HCT116 (cell line): ENCODE measurements at regions not wholly inside any gene's neighbourhood (a gene's known extent, or its start where the extent isn't known, plus 50 kb on each side); places are given as distances from the start of the nearest gene placed in this dataset.

Source experiments
- ATAC-seq: fragments of 200-7000 bp; cut with Tn5 transposase; 2 replicates; pipeline ENCODE4 v1.9.1; 2020; ENCODE audit warnings: mild to moderate bottlenecking, moderate library complexity
- BruUV-seq: library from RNA; stranded (reverse); fragments of 400-500 nt; replicated peaks from 2 replicates; lab custom pipeline; 2021; lab: Mats Ljungman, UMichigan
- CTCF ChIA-PET: fragments of 300-600 bp; sonication (Branson Sonifier 250); formaldehyde crosslinking; loops from one replicate; lab custom pipeline; 2021; ENCODE audit warnings: antibody characterized with exemption; lab: Charles Lee
- POLR2A ChIA-PET: fragments of 300-600, 350-600 bp; sonication (Branson Sonifier 250); formaldehyde crosslinking; loops from one replicate; lab custom pipeline; 2021; ENCODE audit warnings: antibody characterized with exemption; lab: Charles Lee
- RAD21 ChIA-PET, 2 experiments: fragments of 300-600 bp; sonication (Branson Sonifier 250); formaldehyde crosslinking; loops; one replicate each; lab custom pipeline; 2023; ENCODE audit warnings: low total read pairs in 2 of 2; ENCODE audit not compliant: uncharacterized antibody in 2 of 2, unreplicated experiment in 2 of 2, low non-redundant PET in 1 of 2; lab: Charles Lee
- DNase-seq: peaks from one replicate; pipeline ENCODE4 v3.0.0-alpha.2; 2010; ENCODE audit warnings: low read depth, low spot score
- H2AFZ ChIP-seq: fragments of 200-600 bp; shearing (Covaris generic), sonication (generic); 2 replicates; pipeline ENCODE4 v1.6.1; 2017; ENCODE audit warnings: low read depth, mixed run types, mixed read lengths, antibody characterized with exemption, low read length; ENCODE audit not compliant: poor library complexity, severe bottlenecking
- H3K27ac ChIP-seq: 2 replicates; pipeline ENCODE4 v1.5.1; 2012; ENCODE audit warnings: low read depth, low read length
- H3K27me3 ChIP-seq: fragments of 200-600 bp; sonication (generic); 2 replicates; pipeline ENCODE4 v1.6.1; 2016; ENCODE audit warnings: mixed run types, low read length, mixed read lengths; ENCODE audit not compliant: insufficient read depth
- H3K36me3 ChIP-seq, 2 experiments: fragments of 200-500 bp in 1 of 2; fragments of 200-600 bp in 1 of 2; sonication (Bioruptor generic) in 1 of 2; sonication (generic) in 1 of 2; 2 replicates each; pipeline versions ENCODE4 v1.5.1 to v1.6.1; 2014 to 2016; ENCODE audit warnings: low read length in 2 of 2, inconsistent platforms in 1 of 2, mixed read lengths in 1 of 2, mixed run types in 1 of 2; ENCODE audit not compliant: insufficient read depth in 2 of 2, control insufficient read depth in 1 of 2
- H3K4me1 ChIP-seq, 2 experiments: fragments of 200-600 bp in 1 of 2; sonication (generic) in 1 of 2; 2 replicates each; pipeline versions ENCODE4 v1.5.1 to v1.6.1; 2012 to 2017; ENCODE audit warnings: low read length in 2 of 2, inconsistent platforms in 1 of 2, mild to moderate bottlenecking in 1 of 2, mixed read lengths in 1 of 2, mixed run types in 1 of 2, moderate library complexity in 1 of 2; ENCODE audit not compliant: insufficient read depth in 2 of 2, control insufficient read depth in 1 of 2
- H3K4me2 ChIP-seq: fragments of 200-600 bp; sonication (generic); 2 replicates; pipeline ENCODE4 v1.6.1; 2017; ENCODE audit warnings: mixed run types, low read length, mixed read lengths
- H3K4me3 ChIP-seq, 2 experiments: fragments of 200-600 bp in 1 of 2; sonication (generic) in 1 of 2; replicated peaks in 1 of 2; 2 replicates each; pipeline ENCODE4 v1.5.1; 2011 to 2016; ENCODE audit warnings: low read length in 2 of 2, control low read depth in 1 of 2, low read depth in 1 of 2, mild to moderate bottlenecking in 1 of 2, mixed read lengths in 1 of 2, mixed run types in 1 of 2
- H3K79me2 ChIP-seq: fragments of 200-600 bp; sonication (generic); 2 replicates; pipeline ENCODE4 v1.6.1; 2017; ENCODE audit warnings: mild to moderate bottlenecking, mixed run types, low read length, moderate library complexity, mixed read lengths; ENCODE audit not compliant: insufficient read depth
- H3K9ac ChIP-seq: fragments of 200-600 bp; sonication (generic); 2 replicates; pipeline ENCODE4 v1.6.1; 2016; ENCODE audit warnings: low read length, mixed read lengths
- H3K9me2 ChIP-seq: fragments of 200-600 bp; sonication (generic), shearing (Covaris generic); 2 replicates; pipeline ENCODE4 v1.6.1; 2017; ENCODE audit warnings: mixed run types, mild to moderate bottlenecking, moderate library complexity; ENCODE audit not compliant: insufficient read depth
- H3K9me3 ChIP-seq, 2 experiments: fragments of 200-500 bp in 1 of 2; fragments of 200-600 bp in 1 of 2; sonication (Bioruptor generic) in 1 of 2; sonication (generic) in 1 of 2; 2 replicates each; pipeline ENCODE4 v1.6.1; 2014 to 2017; ENCODE audit warnings: low read length in 2 of 2, mixed read lengths in 2 of 2, inconsistent platforms in 1 of 2, low read depth in 1 of 2, mild to moderate bottlenecking in 1 of 2, mixed run types in 1 of 2, moderate library complexity in 1 of 2; ENCODE audit not compliant: control insufficient read depth in 1 of 2, insufficient read depth in 1 of 2
- H4K20me1 ChIP-seq: fragments of 200-600 bp; sonication (generic), shearing (Covaris generic); 2 replicates; pipeline ENCODE4 v1.6.1; 2017; ENCODE audit warnings: mixed run types, mild to moderate bottlenecking, moderate library complexity; ENCODE audit not compliant: insufficient read depth
- CBX3 ChIP-seq: IDR thresholded peaks from 2 replicates; pipeline ENCODE4 v1.6.1; 2012; ENCODE audit warnings: low read depth
- EGR1 ChIP-seq: IDR thresholded peaks from 2 replicates; pipeline ENCODE4 v1.6.1; 2012; ENCODE audit warnings: low read depth
- ELF1 ChIP-seq: IDR thresholded peaks from 2 replicates; pipeline ENCODE4 v1.6.1; 2012; ENCODE audit warnings: low read depth, borderline replicate concordance
- EZH2 ChIP-seq: fragments of 200-600 bp; sonication (generic); IDR thresholded peaks from 2 replicates; pipeline ENCODE4 v1.6.1; 2017; ENCODE audit warnings: antibody characterized with exemption, mixed run types
- JUND ChIP-seq: IDR thresholded peaks from 2 replicates; pipeline ENCODE4 v1.6.1; 2012
- MAX ChIP-seq: IDR thresholded peaks from 2 replicates; pipeline ENCODE4 v1.6.1; 2012
- POLR2A ChIP-seq: IDR thresholded peaks from 2 replicates; pipeline ENCODE4 v1.7.0; 2011; ENCODE audit warnings: borderline replicate concordance; ENCODE audit not compliant: insufficient read depth, insufficient read length; ENCODE audit errors: extremely low read depth
- RAD21 ChIP-seq: IDR thresholded peaks from 2 replicates; pipeline ENCODE4 v1.6.1; 2012; ENCODE audit warnings: low read depth, mild to moderate bottlenecking
- SIN3A ChIP-seq: IDR thresholded peaks from 2 replicates; pipeline ENCODE4 v1.6.1; 2012; ENCODE audit warnings: low read depth
- SP1 ChIP-seq: IDR thresholded peaks from 2 replicates; pipeline ENCODE4 v1.6.1; 2012; ENCODE audit warnings: low read depth
- TCF7L2 ChIP-seq: IDR thresholded peaks from 2 replicates; pipeline ENCODE4 v1.7.0; 2011; ENCODE audit warnings: borderline replicate concordance, inconsistent platforms; ENCODE audit not compliant: insufficient read depth, insufficient read length; ENCODE audit errors: extremely low read depth
- YY1 ChIP-seq: IDR thresholded peaks from 2 replicates; pipeline ENCODE4 v1.6.1; 2011; ENCODE audit warnings: low read length, low read depth, moderate library complexity, mild to moderate bottlenecking; ENCODE audit not compliant: insufficient replicate concordance; ENCODE audit errors: extremely low read depth
- ZFX ChIP-seq: fragments of 450-650 bp; IDR thresholded peaks from 2 replicates; pipeline ENCODE4 v1.6.1; 2017
- intact Hi-C: fragments of 100-400 bp; cut with micrococcal nuclease; formaldehyde crosslinking; loops from 2 replicates; pipeline ENCODE4 v1.10.0; 2022

DNA sequence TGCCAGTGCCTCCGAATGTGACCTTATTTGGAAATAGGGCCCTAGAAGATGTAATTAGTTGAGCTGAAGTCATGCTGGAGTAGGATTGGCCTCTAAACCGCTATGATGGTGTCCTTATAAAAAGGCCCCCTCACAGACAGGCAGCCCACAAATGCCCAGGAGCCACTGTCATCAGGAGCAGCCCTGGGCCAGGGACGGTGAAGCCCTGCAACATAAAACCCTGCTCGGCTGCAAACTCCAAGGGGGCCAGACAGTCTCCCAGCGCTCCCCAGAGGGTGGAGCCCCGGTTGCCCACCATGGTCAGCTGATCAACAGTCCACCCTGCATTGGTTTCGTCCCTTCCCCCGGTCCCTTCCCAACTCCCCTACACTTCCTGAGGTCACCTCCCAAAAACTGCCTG, 351.7 kb downstream of the FOXL1 start:
- RAD21 ChIA-PET: no interaction called here
- intact Hi-C loops: no loop called here
- Histone ChIP-seq H3K9ac (no peak overlapping the region), H3K4me2 (no peak overlapping the region), H2AFZ (no peak overlapping the region), H3K9me2 (no peaks in the 10 kb centered on the region), H3K27me3 (peaks cover 19% of the 10 kb centered on the region; the same call in 1 of the 2 replicates), H3K4me1 (no peaks in the 10 kb centered on the region), H3K4me3 (no peak overlapping the region), H3K9me3 (no peaks in the 10 kb centered on the region), H3K36me3 (no peaks in the 10 kb centered on the region), H3K27ac (no peak overlapping the region), H3K79me2 (no peaks in the 10 kb centered on the region), H4K20me1 (no peaks in the 10 kb centered on the region)
- CTCF ChIA-PET: no interaction called here
- no TSS peak for BruUV-seq
- TF ChIP-seq CBX3 (no peak), JUND (no peak), SP1 (no peak), YY1 (no peak), ZFX (no peak), SIN3A (no peak), EZH2 (no peak), ELF1 (no peak)
- DNase-seq: no peak
- POLR2A ChIA-PET: no interaction called here
- no peak for ATAC-seq

DNA sequence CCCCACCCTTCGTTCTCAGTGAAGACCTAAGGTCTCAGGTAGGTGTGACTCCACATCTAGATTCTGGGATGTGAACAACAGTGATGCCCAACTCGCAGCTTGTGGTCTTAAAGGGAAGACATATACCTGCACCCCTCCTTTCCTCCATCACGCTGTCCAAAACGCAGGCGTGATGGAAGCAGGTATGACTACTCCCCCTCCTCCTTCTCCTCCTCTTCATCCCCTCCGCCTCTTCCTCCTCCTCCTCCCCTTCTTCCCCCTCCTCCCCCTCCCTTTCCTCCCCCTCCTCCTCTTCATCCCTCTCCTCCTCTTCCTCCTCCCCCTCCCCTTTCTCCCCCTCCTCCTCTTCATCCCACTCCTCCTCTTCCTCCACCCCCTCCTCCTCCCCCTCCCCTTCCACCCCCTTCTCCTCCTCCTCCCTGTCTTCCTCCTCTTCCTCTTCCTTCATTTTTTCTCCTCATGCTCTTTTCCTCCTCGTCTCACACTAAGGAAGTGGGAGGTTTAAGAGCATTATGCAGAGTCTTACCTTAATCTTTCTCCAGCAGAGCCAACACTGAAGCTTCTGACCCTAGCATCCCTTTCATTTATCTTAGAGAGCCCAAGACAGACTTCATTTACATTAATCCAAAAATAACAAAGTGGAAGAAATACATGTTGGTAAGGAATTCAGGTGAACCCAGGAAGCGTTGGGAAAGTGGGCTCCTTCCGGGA, 352.5 kb downstream of the FOXL1 start:
- Histone ChIP-seq H3K79me2 (no peaks in the 10 kb centered on the region), H3K4me3 (no peak overlapping the region), H3K9ac (no peak overlapping the region), H4K20me1 (no peaks in the 10 kb centered on the region), H2AFZ (no peak overlapping the region), H3K27me3 (peaks cover 26% of the 10 kb centered on the region; the same call in 1 of the 2 replicates), H3K27ac (no peak overlapping the region), H3K9me2 (no peaks in the 10 kb centered on the region), H3K9me3 (no peaks in the 10 kb centered on the region), H3K4me1 (no peaks in the 10 kb centered on the region), H3K36me3 (no peaks in the 10 kb centered on the region), H3K4me2 (no peak overlapping the region)
- ChIA-PET RAD21 (no interaction called here), CTCF (no interaction called here), POLR2A (no interaction called here)
- DNase-seq (no peak), ATAC-seq (no peak)
- BruUV-seq: no TSS peak
- intact Hi-C loops: no loop called here
- TF ChIP-seq RAD21: no peak
- TF ChIP-seq EZH2: no peak
- no peak for TF ChIP-seq TCF7L2
- no peak for TF ChIP-seq POLR2A
- TF ChIP-seq EGR1: no peak
- no peak for TF ChIP-seq JUND
- no peak for TF ChIP-seq SP1
- TF ChIP-seq MAX: no peak
